Keratinocyte (primary cell): ENCODE measurements at regions not wholly inside any gene's neighbourhood (a gene's known extent, or its start where the extent isn't known, plus 50 kb on each side); places are given as distances from the start of the nearest gene placed in this dataset.

ENCODE experiments used
- CTCF ChIP-seq, 3 experiments: IDR thresholded peaks in 1 of 3; conservative IDR thresholded peaks in 1 of 3; optimal IDR thresholded peaks in 1 of 3; 2 replicates in 2 of 3; 3 replicates in 1 of 3; pipeline versions ENCODE3 to v1.5.1; 2011; ENCODE audit warnings: low read length in 3 of 3, mild to moderate bottlenecking in 3 of 3, moderate library complexity in 2 of 3, control low read depth in 1 of 3, inconsistent platforms in 1 of 3; ENCODE audit not compliant: insufficient read depth in 2 of 3; ENCODE audit errors: extremely low read depth in 1 of 3
- EZH2 ChIP-seq: IDR thresholded peaks from one replicate; pipeline ENCODE4 v1.6.1; 2012; ENCODE audit warnings: inconsistent platforms, mild to moderate bottlenecking, low read length, moderate library complexity

- TF ChIP-seq CTCF (optimal IDR thresholded peaks at IDR 0.05 in 1 of 3, IDR thresholded peaks at IDR 0.05 in 1 of 3, conservative IDR thresholded peaks at IDR 0.05 in 1 of 3; ENCODE audit: extremely low read depth in 1 of 3, insufficient read depth in 2 of 3, low read length in 3 of 3) (no peak), EZH2 (no peak)
These were observed 55.9 kb upstream of the SLIT3 start for GRCh38 chr5:169356811-169357210.
